HuH-7 (cell line): ENCODE measurements at regions not wholly inside any gene's neighbourhood (a gene's known extent, or its start where the extent isn't known, plus 50 kb on each side); places are given as distances from the start of the nearest gene placed in this dataset.

Experiments used
- DNase-seq: peaks from one replicate; pipeline ENCODE4 v3.0.0; 2011; ENCODE audit warnings: low spot score

- no peak for DNase-seq
These were observed 221.5 kb upstream of the NUDT4 start for GRCh38 chr12:93156086-93156716.

- no peak for DNase-seq
These were observed 220.4 kb upstream of the NUDT4 start for GRCh38 chr12:93157279-93157678.

GRCh38 chr12:93158065-93158843, 219.5 kb upstream of the NUDT4 start:
- no peak for DNase-seq

- DNase-seq: no peak
These were observed 214.3 kb upstream of the NUDT4 start for GRCh38 chr12:93163260-93164036.

DNA sequence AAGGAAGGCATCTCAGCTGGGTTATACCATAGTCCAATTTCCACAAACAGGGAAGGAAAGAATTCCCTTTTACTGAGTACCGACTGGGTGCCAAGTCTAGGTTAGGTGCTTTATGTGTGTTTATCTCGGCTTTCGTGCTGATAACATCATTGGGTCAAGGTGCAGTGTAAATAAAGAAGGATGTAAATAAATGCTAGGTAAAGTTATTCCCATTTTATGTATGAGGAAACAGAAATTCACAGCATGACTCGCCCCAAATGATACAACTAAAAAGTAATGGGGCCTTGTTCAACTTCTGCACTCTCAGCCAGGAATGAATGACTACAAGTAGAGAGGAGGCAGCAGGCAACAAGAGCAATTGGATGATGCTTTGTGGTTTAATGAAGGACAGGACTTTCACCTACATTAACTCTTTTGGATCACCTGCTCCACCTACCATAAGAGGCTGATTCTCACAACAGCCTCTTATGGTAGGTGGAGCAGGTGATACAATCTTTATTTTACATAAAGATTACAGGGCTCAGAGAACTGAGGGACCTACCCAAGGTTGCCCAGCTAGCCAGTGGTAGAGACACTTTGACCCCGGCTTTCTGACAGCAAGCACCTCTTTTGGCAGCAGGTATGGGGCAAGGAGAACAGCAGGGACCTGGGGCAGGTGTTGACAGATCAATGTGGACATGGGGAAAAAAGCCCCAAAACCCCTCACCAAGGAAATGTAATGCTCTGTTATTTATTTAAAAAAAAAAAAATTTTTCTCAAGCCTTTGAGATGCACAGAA, 213.4 kb upstream of the NUDT4 start:
- DNase-seq: no peak

GRCh38 chr12:93165384-93165932, 212.3 kb upstream of the NUDT4 start:
- DNase-seq: no peak

DNA sequence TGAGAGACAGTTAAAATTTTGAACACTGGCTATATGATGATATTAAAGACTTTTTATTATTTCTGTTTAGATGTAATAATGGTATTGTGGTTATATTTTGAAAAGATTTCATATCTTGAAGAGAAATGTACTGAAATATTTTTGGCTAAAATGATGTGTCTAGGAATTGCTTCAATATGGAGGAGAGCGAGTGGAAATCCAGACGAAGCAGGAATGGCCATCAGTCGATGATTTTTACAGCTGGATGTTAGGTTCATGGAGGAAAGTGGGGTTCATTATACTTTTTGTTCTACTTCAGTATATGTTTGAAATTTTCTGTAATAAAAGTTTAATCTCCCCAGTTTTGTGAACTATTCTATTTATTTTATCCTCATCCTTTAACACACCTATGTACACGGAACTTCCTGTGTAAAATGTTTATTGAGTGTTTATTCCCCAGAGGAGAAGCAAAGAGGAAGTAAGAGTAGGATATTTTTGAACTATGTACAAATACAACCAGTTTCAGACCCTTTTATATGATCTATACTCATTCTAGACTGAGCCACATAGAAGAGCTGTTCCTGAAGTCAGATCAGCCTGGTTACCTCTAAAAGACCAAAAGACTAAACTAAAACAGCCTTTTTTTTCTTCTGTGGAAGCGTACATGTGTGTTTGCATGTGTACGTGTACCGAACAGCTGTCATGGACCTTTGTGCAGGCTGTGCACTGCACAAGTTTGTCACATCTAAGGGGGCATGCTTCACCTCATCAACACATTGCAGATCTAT, 211.0 kb upstream of the NUDT4 start:
- DNase-seq: no peak

- no peak for DNase-seq
These were observed 210.4 kb upstream of the NUDT4 start for GRCh38 chr12:93167331-93167730.

DNA sequence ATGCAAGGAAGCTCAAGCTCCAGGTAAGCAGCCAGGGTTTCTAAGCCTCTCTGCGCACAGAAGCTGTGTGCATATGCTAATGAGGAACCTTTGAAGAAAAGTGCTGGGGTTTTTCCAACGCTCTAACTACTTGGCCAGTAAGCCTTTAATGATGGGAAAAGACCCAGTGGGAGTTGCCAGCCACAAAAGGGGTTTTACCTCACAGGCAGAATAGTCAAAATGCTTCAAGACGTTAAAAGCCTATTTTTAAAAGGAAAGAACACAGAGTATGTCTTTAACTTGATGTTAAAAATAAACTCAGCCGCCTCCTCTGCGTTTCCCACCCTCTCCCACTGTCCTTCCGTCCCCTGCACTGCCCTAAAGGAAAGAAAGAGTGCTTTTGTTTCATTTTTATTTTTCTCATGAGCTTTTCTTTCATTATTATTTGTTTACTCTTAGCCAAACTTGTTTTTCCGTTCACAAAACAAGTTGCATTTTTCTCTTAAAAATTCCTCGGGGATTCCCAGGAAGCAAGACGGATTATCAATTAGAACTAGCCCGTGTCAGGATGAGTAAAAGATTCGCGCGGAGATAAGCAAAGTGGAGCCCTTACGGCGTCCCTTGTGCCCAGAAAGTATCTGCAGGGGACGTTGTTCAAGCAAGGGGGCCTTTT, 209.8 kb upstream of the NUDT4 start:
- no peak for DNase-seq

GRCh38 chr12:93168751-93169150, 209.0 kb upstream of the NUDT4 start:
- DNase-seq: no peak

DNA sequence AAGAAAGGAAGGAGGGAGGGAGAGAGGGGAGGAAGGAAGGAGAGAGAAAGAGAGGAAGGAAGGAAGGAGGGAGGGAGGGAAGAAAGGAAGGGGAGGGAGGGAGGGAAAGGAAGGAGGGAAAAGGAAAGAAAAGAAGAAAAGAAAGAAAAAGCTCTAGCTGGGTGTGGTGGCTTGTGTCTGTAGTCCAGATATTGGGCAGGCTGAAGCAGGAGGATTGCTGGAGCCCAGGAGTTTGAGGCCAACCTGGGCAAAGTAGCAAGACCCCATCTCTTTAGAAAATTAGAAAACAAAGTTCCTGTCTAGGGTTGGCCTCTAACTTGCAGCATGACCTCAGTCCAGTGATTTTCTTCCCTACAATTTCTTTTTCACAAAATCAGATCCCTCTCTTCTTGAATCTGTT, 208.2 kb upstream of the NUDT4 start:
- no peak for DNase-seq

DNA sequence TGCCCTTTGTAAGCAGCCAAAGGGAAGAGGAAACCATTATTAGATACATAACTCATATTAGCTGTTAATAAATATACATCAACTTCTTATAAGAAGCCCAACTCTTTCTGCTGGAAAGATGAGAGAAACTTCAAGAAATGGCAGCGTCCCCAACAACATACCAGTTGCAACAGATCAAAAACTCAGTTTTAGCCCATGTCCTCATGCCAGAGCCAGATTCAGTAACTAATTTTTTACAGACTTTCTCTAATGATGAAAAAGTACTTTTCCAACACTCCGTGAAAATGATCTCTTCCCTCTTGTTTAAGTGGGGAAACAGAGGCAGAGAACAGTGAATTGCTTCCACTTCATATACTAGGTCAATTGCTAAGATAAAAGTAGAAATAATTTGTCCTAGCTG, 206.8 kb upstream of the NUDT4 start:
- no peak for DNase-seq

DNA sequence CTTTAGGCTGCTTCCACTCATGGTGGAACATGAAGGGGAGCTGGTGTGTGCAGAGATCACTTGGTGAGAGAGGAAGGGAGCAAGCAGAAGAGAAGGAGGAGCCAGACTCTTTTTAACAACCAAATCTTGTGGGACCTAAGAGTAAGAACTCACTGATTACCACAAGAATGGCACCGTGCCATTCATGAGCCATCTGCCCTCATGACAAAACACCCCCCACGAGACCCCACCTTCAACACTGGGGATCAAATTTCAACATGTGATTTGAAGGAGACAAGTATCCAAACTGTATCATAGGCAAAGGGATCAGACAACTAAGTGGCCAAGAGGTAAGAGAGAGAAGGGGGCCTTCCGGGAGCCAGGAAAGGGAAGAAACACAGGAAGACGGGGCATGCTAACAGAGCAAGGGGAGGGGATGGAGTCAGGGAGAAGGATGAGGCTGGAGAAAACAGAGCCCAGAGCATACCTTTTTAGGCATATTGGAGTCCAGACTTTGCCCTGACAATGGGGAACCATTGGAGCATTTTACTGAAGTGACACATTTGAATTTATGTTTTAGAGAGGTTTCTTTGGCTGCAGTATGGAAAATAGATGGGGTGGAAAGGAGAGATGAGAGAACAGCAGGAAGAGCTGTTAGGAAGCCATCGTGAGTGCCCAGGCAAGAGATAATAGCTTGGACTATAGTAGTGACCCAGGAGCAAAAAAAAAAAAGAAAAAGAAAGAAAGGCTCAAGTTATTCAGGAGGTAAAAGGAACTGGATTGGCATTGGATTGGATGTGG, 204.4 kb upstream of the NUDT4 start:
- DNase-seq: no peak

DNA sequence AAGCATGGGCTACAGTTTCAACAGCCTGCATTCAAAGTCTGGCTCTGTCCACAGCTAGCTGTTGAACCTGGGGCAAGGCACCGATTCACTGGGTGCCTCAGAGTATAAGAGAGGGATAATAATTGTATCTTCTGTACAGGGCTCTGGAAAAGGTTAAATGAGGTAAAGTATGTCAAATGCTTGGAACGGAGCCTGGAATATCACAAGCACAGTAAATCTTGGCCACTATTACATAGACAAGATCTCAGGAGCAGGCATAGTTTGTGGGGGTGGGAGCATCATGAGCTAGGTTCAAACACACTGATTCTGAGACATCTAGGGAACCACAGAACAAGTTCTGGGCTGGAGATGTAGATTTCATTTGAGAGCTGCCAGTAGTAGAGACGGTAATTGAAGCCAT, 203.7 kb upstream of the NUDT4 start:
- DNase-seq: no peak

- no peak for DNase-seq
These were observed 203.3 kb upstream of the NUDT4 start for GRCh38 chr12:93174473-93174872.

DNA sequence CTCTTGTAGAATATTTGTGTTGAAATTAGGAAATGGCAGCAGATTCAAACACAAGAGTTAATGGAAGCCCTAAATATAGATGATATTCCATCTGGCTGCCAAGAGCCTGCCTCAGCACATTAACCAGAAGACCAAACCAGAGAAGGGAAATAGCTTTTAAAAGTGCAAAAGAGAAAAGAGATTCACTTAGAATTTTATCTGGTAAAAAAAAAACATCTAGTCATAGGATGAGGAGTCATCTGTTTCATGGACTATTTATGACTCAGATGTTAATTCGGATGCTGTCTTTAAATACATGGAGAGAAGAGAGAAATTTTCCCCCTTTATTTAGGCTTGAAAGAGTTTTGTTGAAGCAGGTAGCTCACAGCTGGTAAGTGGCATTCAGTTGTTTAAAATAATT, 201.6 kb upstream of the NUDT4 start:
- no peak for DNase-seq

GRCh38 chr12:93176610-93177126, 201.1 kb upstream of the NUDT4 start:
- no peak for DNase-seq

GRCh38 chr12:93177208-93178153, 200.2 kb upstream of the NUDT4 start:
- no peak for DNase-seq
